ENCODE measurements at regions not wholly inside any gene's neighbourhood (a gene's known extent, or its start where the extent isn't known, plus 50 kb on each side); places are given as distances from the start of the nearest gene placed in this dataset.
"Not testable (repeated sequence)": the region's sequence is repeated elsewhere in the genome, so short reads cannot be mapped to it uniquely, and the experiment has no call there.

- DNase-seq (ENCODE audit: low spot score): no peak
These were observed 510.2 kb upstream of the KLF6 start for GRCh38 chr10:4294996-4295792.

GRCh38 chr10:4294271-4294670 is 509.3 kb upstream of the KLF6 start:
- DNase-seq (ENCODE audit: low spot score): no peak

DNA sequence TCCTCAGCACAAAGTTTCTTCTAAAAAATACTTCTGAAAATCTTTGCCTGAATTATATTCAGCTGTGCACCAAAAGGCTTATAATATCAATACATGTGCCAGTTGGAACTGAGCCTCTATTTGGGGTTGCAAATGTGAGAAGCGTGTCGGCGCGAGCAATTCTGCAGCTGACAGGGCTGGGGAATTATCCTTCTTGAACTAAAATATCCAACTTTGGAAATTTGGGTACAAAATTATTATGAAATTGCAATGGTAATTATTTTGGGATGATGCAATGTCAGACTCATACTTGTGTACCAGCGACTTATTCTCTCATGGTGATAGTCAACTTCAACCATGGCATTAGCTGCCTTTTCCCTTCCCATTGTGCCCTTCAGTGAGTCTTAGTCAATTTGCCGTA is 507.0 kb upstream of the KLF6 start:
- DNase-seq (ENCODE audit: low spot score): no peak

DNA sequence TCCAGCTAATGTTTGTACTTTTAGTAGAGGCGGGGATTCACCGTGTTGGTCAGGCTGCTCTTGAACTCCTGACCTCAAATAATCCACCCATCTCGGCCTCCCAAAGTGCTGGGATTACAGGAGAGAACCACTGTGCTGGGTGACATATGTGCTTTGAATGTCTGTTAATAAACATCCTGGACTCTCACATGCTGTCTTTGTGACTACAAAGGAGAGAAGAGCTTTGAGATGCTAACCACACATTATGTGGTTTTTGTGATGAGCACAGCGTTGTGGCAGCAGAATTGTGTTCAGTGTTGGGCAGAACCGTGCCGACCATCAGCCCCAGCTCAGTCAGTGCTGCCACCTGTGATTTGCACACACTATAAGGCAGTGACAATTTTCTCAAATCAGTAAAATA is 500.1 kb upstream of the KLF6 start:
- DNase-seq (ENCODE audit: low spot score): no peak

DNA sequence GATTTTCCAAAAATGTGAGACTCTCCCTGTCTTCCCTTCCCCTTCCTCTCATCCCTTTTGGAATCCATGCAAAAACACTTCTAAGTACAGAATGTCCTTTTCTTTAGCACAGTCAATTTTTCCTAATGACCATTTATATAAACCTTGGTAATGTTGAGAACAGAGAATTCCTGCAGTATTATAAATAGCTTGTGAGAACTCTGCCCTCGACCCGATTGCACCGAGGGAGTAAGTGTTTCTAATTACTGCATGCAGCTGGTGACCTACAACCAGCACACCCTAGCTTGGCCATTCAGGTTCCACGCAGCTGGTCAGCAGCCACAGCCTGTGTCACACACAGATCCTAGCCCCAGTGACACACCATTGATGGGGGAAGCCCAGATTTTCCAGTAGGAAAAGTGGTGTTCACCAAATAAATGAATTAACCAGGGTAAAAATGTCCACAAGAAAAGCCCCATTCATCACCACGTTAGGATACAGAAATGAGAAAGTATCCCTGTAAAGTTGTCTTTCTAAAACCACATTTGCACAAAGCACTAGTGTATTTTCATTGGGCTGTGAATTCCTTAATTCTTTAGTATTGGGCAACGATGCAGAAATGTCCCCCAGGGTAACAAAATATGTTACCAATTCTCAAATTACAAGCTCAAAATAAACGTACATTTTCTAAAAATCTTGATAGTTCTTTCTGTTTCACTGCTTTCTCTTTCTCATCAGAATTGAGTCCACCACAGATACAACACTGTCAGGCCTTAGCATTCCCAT is 499.0 kb upstream of the KLF6 start:
- DNase-seq (ENCODE audit: low spot score): no peak

DNA sequence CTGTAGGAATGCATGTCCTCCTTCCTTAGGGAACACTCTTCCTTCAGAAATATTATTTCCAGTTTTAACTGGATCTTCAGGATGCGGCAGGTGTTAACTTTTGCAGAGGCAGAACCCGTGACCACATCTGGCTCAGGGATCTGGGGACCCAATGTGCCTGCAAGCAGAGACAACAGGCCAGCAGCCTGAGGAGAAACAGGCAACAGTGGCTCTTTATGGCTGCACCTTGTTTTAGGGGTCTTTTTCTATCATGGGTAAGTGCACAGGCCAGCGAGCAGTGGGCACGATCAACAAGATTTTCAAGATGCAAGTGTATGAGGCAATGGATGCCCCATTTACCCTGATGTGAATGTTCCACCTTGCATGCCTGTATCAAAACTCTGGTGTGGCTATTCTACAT is 497.5 kb upstream of the KLF6 start:
- no peak for DNase-seq (ENCODE audit: low spot score)

DNA sequence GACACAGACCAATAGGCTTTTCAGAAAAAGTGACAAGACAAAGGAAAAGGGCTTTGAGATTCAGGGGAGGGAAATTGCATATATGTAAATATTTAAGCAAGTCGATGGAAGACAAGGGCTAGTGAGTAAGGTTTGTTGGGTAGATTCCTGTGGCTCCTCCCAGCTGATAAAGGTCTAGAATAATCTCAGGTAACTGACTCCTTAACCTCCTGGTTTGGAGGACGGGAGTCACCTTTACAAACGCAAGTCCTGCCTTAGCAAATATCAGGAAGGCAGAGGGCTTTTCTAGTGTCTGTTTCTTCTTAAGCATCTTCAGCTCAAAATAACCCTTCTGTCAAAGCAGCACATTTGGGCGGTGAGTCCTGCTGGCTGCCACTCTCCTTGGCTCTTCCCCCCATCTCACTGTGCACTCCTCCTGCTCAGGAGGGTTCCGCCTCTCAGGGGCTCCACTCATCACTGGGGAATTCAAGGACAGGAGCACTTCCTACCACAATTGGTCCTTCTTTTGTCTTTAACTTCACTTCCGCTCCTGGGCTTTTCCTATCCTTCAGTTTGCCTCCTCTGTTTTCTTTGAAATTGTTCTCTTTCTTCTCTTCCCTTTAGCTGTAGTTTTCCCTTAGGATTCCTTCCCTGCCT is 496.3 kb upstream of the KLF6 start:
- no peak for DNase-seq (ENCODE audit: low spot score)

GRCh38 chr10:4280461-4281189 is 495.6 kb upstream of the KLF6 start:
- no peak for DNase-seq (ENCODE audit: low spot score)

DNA sequence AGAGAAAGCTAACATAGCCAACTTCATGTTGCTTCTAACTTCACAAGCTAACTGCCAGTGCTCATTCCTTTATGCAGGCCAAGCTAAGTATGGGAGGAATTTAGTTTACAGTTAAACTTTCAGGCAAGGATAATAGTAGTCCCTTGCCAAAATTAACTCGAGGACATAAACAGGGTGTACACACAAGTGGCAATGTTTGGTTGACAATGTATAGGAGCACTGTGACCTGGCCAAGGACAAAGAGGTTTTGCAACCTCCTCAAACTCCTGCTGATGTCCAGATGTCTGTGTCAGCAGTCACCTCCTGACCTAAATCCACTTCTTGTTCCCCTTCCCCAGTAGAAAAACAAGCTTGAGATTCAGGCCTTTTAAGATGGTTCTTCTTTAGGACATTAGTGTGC is 494.6 kb upstream of the KLF6 start:
- DNase-seq (ENCODE audit: low spot score): no peak

GRCh38 chr10:4278186-4278585 is 493.2 kb upstream of the KLF6 start:
- DNase-seq (ENCODE audit: low spot score): no peak

DNA sequence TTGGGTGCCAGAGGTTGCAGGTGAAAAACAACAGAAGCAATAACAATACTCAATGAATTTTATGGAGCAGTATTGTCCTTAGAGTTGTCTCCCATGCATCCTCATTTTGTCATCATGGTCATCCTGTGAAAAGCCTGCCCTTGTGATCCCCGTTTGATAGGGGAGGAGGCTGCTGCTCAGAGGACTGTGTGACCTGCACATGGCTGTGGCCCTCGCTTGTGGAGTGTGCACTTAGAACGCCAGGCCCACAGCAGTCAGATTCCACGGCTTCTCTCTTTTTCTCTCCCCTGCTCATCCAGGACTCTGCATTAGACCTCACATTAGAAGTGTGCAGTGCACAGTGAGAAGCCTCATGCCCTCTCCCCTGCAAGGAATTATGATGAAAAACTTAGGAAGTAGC is 491.1 kb upstream of the KLF6 start:
- DNase-seq (ENCODE audit: low spot score): no peak

GRCh38 chr10:4274671-4275070 is 489.7 kb upstream of the KLF6 start:
- DNase-seq (ENCODE audit: low spot score): not testable (repeated sequence)

DNA sequence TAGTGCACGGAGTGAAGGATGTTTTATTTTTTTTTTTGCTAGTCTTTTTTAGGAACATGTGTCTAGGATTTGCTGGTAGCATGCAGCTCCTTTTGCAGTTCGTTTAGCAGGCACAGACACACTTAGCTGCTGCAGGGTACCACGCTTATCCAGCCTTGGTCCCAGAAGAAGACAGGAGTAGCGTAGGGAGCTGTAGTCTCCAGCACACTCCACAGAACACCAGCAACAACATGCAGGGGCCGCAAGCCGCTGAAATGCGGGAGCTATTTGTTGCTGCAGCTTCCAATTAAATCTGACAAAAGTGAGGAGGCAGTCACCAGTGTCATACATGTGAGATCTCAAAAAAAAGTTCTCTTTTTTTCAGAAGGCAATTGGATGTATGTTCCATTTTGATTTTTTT is 486.2 kb upstream of the KLF6 start:
- no peak for DNase-seq (ENCODE audit: low spot score)

- no peak for DNase-seq (ENCODE audit: low spot score)
These were observed 485.1 kb upstream of the KLF6 start for GRCh38 chr10:4270116-4270515.

GRCh38 chr10:4268490-4268889 is 483.5 kb upstream of the KLF6 start:
- DNase-seq (ENCODE audit: low spot score): not testable (repeated sequence)

GRCh38 chr10:4267086-4267773 is 482.2 kb upstream of the KLF6 start:
- no peak for DNase-seq (ENCODE audit: low spot score)

GRCh38 chr10:4266416-4267085 is 481.5 kb upstream of the KLF6 start:
- DNase-seq (ENCODE audit: low spot score): no peak

GRCh38 chr10:4265964-4266363 is 481.0 kb upstream of the KLF6 start:
- DNase-seq (ENCODE audit: low spot score): no peak

DNA sequence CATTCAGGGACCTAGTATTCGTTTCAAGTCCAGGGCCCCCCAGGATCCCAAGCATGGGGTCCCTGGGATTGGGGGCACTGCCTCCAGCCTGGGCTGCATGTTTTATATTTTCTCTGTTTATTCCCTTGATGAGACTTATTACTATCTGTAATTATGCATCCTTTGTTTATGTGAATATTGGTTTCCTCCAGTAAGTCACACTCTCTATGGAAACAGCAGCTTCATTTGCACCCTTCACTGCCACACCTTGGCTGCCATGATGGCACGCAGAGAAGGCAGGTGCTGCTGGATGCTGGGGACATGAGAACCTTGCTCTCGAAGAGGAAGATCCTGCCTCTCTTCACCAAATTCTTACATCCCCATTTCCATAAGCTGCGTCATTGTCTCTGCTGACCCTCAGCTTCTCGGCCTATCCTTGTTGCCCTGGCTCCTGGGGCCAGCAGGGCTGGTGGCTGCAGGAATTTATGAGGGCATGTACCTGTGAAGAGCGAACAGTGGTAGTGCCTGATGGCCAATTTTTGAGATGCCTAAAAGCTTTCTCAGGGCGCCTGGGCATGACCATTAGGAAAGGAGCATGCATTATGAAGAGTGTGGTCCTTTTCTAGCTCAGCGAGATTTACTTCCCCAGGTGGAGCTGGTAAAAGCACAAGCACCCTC is 479.3 kb upstream of the KLF6 start:
- no peak for DNase-seq (ENCODE audit: low spot score)

- no peak for DNase-seq (ENCODE audit: low spot score)
These were observed 478.6 kb upstream of the KLF6 start for GRCh38 chr10:4263601-4263921.

All from ecto neural progenitor cell (in vitro differentiated cells).